Liver (tissue), 3 donors: ENCODE measurements at regions not wholly inside any gene's neighbourhood (a gene's known extent, or its start where the extent isn't known, plus 50 kb on each side); places are given as distances from the start of the nearest gene placed in this dataset.

Experiments used
- ATF3 ChIP-seq: IDR thresholded peaks from 2 replicates; pipeline ENCODE4 v1.6.1; 2016; ENCODE audit warnings: antibody characterized with exemption
- CTCF ChIP-seq: fragments of 150-350 bp; IDR thresholded peaks from 2 replicates; pipeline ENCODE4 v1.5.1; 2017; ENCODE audit warnings: improper control_type of control experiment, low read depth, low read length; ENCODE audit not compliant: missing input control
- EGR1 ChIP-seq, 2 donors: IDR thresholded peaks; 2 replicates each; pipeline ENCODE4 v1.6.1; 2016 to 2018; ENCODE audit warnings: antibody characterized with exemption in 2 of 2, low read depth in 2 of 2
- GABPA ChIP-seq, 2 donors: IDR thresholded peaks in 1 of 2; conservative IDR thresholded peaks in 1 of 2; 2 replicates each; pipeline ENCODE4 v1.6.1; 2016; ENCODE audit warnings: antibody characterized with exemption in 2 of 2, mild to moderate bottlenecking in 1 of 2, moderate library complexity in 1 of 2
- HNF4G ChIP-seq: IDR thresholded peaks from 2 replicates; pipeline ENCODE4 v1.6.1; 2016; ENCODE audit warnings: antibody characterized with exemption
- JUND ChIP-seq, 2 donors: IDR thresholded peaks; 2 replicates each; pipeline ENCODE4 v1.6.1; 2016; ENCODE audit warnings: antibody characterized with exemption in 2 of 2
- MAX ChIP-seq: IDR thresholded peaks from 2 replicates; pipeline ENCODE4 v1.6.1; 2016; ENCODE audit warnings: antibody characterized with exemption
- RAD21 ChIP-seq, 2 donors: IDR thresholded peaks; 2 replicates each; pipeline ENCODE4 v1.6.1; 2016; ENCODE audit warnings: antibody characterized with exemption in 2 of 2, mild to moderate bottlenecking in 2 of 2
- REST ChIP-seq: IDR thresholded peaks from 2 replicates; pipeline ENCODE4 v1.6.1; 2016; ENCODE audit warnings: antibody characterized with exemption, mild to moderate bottlenecking
- RXRA ChIP-seq, 2 donors: IDR thresholded peaks; 2 replicates each; pipeline ENCODE4 v1.6.1; 2017 to 2018; ENCODE audit warnings: antibody characterized with exemption in 2 of 2, mild to moderate bottlenecking in 1 of 2
- SP1 ChIP-seq: IDR thresholded peaks from 2 replicates; pipeline ENCODE4 v1.6.1; 2018; ENCODE audit warnings: antibody characterized with exemption, mild to moderate bottlenecking
- TAF1 ChIP-seq: conservative IDR thresholded peaks from 2 replicates; pipeline ENCODE4 v1.6.1; 2016; ENCODE audit warnings: antibody characterized with exemption, mild to moderate bottlenecking
- YY1 ChIP-seq: IDR thresholded peaks from 2 replicates; pipeline ENCODE4 v1.6.1; 2016; ENCODE audit warnings: antibody characterized with exemption, mild to moderate bottlenecking
- ZBTB33 ChIP-seq: IDR thresholded peaks from 2 replicates; pipeline ENCODE4 v1.6.1; 2016; ENCODE audit warnings: antibody characterized with exemption
- donor health status: healthy.
- donor health status: healthy.

- no peak for TF ChIP-seq CTCF
- no peak for TF ChIP-seq REST
- no peak for TF ChIP-seq MAX
- no peak for TF ChIP-seq JUND (IDR thresholded peaks at IDR 0.05)
- TF ChIP-seq RXRA (IDR thresholded peaks at IDR 0.05): no peak
- no peak for TF ChIP-seq GABPA (IDR thresholded peaks at IDR 0.05 in 1 of 2, conservative IDR thresholded peaks at IDR 0.05 in 1 of 2)
- no peak for TF ChIP-seq RAD21 (IDR thresholded peaks at IDR 0.05)
- TF ChIP-seq HNF4G: no peak
- TF ChIP-seq TAF1: no peak
- TF ChIP-seq EGR1 (IDR thresholded peaks at IDR 0.05; ENCODE audit: low read depth in 2 of 2): no peak
- no peak for TF ChIP-seq SP1
- TF ChIP-seq YY1: no peak
- TF ChIP-seq ZBTB33: no peak
- TF ChIP-seq ATF3: no peak
These were observed 289.0 kb downstream of the HNRNPD start for GRCh38 chr4:82084747-82085146.
